ENCODE measurements at regions not wholly inside any gene's neighbourhood (a gene's known extent, or its start where the extent isn't known, plus 50 kb on each side); places are given as distances from the start of the nearest gene placed in this dataset.

GRCh38 chr3:31008994-31009393 lies 114.5 kb upstream of the GADL1 start:
- no peak for TF ChIP-seq CTCF (IDR thresholded peaks at IDR 0.05)
- no peak for TF ChIP-seq POLR2A (IDR thresholded peaks at IDR 0.05)

Data from body of pancreas (tissue), 4 donors.